HG02885 (cell line): ENCODE measurements at regions not wholly inside any gene's neighbourhood (a gene's known extent, or its start where the extent isn't known, plus 50 kb on each side); places are given as distances from the start of the nearest gene placed in this dataset.
A peak's percentile ranks its signal among the peaks of the same experiment; 100 is the strongest.

Experiments used
- ATAC-seq: cut with Tn5 transposase; IDR thresholded peaks from one replicate; pipeline ENCODE4 v1.9.1; 2021; ENCODE audit warnings: mild to moderate bottlenecking; ENCODE audit not compliant: unreplicated experiment, poor library complexity

GRCh38 chr12:67568055-67568454 is 80.5 kb upstream of the DYRK2 start:
- ATAC-seq: no peak

- ATAC-seq: no peak
These were observed 76.1 kb upstream of the DYRK2 start for GRCh38 chr12:67572492-67572891.

- no peak for ATAC-seq
These were observed 75.0 kb upstream of the DYRK2 start for GRCh38 chr12:67573566-67573965.

- ATAC-seq: no peak
These were observed 69.4 kb upstream of the DYRK2 start for GRCh38 chr12:67578976-67579661.

GRCh38 chr12:67579662-67580003 is 68.9 kb upstream of the DYRK2 start:
- ATAC-seq: no peak

- ATAC-seq: no peak
These were observed 66.2 kb upstream of the DYRK2 start for GRCh38 chr12:67582238-67582834.

- ATAC-seq: no peak
These were observed 65.7 kb upstream of the DYRK2 start for GRCh38 chr12:67582844-67583243.

- no peak for ATAC-seq
These were observed 61.6 kb upstream of the DYRK2 start for GRCh38 chr12:67586951-67587350.

GRCh38 chr12:67589078-67589477 is 59.5 kb upstream of the DYRK2 start:
- ATAC-seq: no peak

- no peak for ATAC-seq
These were observed 58.3 kb upstream of the DYRK2 start for GRCh38 chr12:67590149-67590790.

- ATAC-seq: peak; percentile 89
These were observed 56.1 kb upstream of the DYRK2 start for GRCh38 chr12:67592228-67593011.

- ATAC-seq: peak; percentile 14
These were observed 55.5 kb upstream of the DYRK2 start for GRCh38 chr12:67593041-67593440.

- ATAC-seq: no peak
These were observed 54.8 kb upstream of the DYRK2 start for GRCh38 chr12:67593461-67594330.

- no peak for ATAC-seq
These were observed 53.7 kb upstream of the DYRK2 start for GRCh38 chr12:67594888-67595287.

- no peak for ATAC-seq
These were observed 53.2 kb upstream of the DYRK2 start for GRCh38 chr12:67595365-67595764.

GRCh38 chr12:67598598-67598997 is 49.9 kb upstream of the DYRK2 start:
- ATAC-seq: no peak
